ENCODE measurements at regions not wholly inside any gene's neighbourhood (a gene's known extent, or its start where the extent isn't known, plus 50 kb on each side); places are given as distances from the start of the nearest gene placed in this dataset.
"Not testable (repeated sequence)": the region's sequence is repeated elsewhere in the genome, so short reads cannot be mapped to it uniquely, and the experiment has no call there.

- in situ Hi-C loops (cut with MboI; ENCODE audit: low sequenced_read_pairs): no loop called here
These were observed 357.5 kb upstream of the SFSWAP start for GRCh38 chr12:131353376-131353775.

GRCh38 chr12:131353826-131354225 is 357.1 kb upstream of the SFSWAP start:
- in situ Hi-C loops (cut with MboI; ENCODE audit: low sequenced_read_pairs): no loop called here

- in situ Hi-C loops (cut with MboI; ENCODE audit: low sequenced_read_pairs): no loop called here
These were observed 355.3 kb upstream of the SFSWAP start for GRCh38 chr12:131355361-131356245.

GRCh38 chr12:131356485-131357184 is 354.3 kb upstream of the SFSWAP start:
- in situ Hi-C loops (cut with MboI; ENCODE audit: low sequenced_read_pairs): no loop called here

GRCh38 chr12:131357185-131357747 is 353.6 kb upstream of the SFSWAP start:
- in situ Hi-C loops (cut with MboI; ENCODE audit: low sequenced_read_pairs): no loop called here

GRCh38 chr12:131357920-131358319 is 353.0 kb upstream of the SFSWAP start:
- in situ Hi-C loops (cut with MboI; ENCODE audit: low sequenced_read_pairs): no loop called here

- in situ Hi-C loops (cut with MboI; ENCODE audit: low sequenced_read_pairs): no loop called here
These were observed 348.3 kb upstream of the SFSWAP start for GRCh38 chr12:131362291-131363211.

GRCh38 chr12:131363393-131363792 is 347.5 kb upstream of the SFSWAP start:
- in situ Hi-C loops (cut with MboI; ENCODE audit: low sequenced_read_pairs): no loop called here

GRCh38 chr12:131363841-131364495 is 346.9 kb upstream of the SFSWAP start:
- in situ Hi-C loops (cut with MboI; ENCODE audit: low sequenced_read_pairs): no loop called here

GRCh38 chr12:131364903-131365820 is 345.7 kb upstream of the SFSWAP start:
- in situ Hi-C loops (cut with MboI; ENCODE audit: low sequenced_read_pairs): no loop called here

GRCh38 chr12:131365821-131366260 is 345.0 kb upstream of the SFSWAP start:
- in situ Hi-C loops (cut with MboI; ENCODE audit: low sequenced_read_pairs): no loop called here

GRCh38 chr12:131366261-131366871 is 344.5 kb upstream of the SFSWAP start:
- in situ Hi-C loops (cut with MboI; ENCODE audit: low sequenced_read_pairs): no loop called here

GRCh38 chr12:131367067-131367982 is 343.6 kb upstream of the SFSWAP start:
- in situ Hi-C loops (cut with MboI; ENCODE audit: low sequenced_read_pairs): not testable (repeated sequence)

GRCh38 chr12:131367983-131368667 is 342.8 kb upstream of the SFSWAP start:
- in situ Hi-C loops (cut with MboI; ENCODE audit: low sequenced_read_pairs): no loop called here

GRCh38 chr12:131368668-131369071 is 342.2 kb upstream of the SFSWAP start:
- in situ Hi-C loops (cut with MboI; ENCODE audit: low sequenced_read_pairs): no loop called here

GRCh38 chr12:131369094-131369845 is 341.6 kb upstream of the SFSWAP start:
- in situ Hi-C loops (cut with MboI; ENCODE audit: low sequenced_read_pairs): no loop called here

Data from HL-60/S4 treated with phorbol 12-myristate 13-acetate at 8.2 ng/mL for 4 days and 3 days (cell line).